Endothelial cell of umbilical vein (primary cell): ENCODE measurements at regions not wholly inside any gene's neighbourhood (a gene's known extent, or its start where the extent isn't known, plus 50 kb on each side); places are given as distances from the start of the nearest gene placed in this dataset.

ENCODE experiments used
- EZH2 ChIP-seq: IDR thresholded peaks from 2 replicates; pipeline ENCODE4 v1.6.1; 2012; ENCODE audit warnings: borderline replicate concordance, low read depth, mild to moderate bottlenecking, moderate library complexity, low read length, inconsistent platforms; ENCODE audit not compliant: severe bottlenecking
- FOS ChIP-seq: IDR thresholded peaks from 2 replicates; pipeline ENCODE4 v1.6.1; 2011; ENCODE audit warnings: mild to moderate bottlenecking, low read length, moderate library complexity, borderline replicate concordance; ENCODE audit not compliant: insufficient read depth
- GATA2 ChIP-seq: IDR thresholded peaks from 2 replicates; pipeline ENCODE4 v1.7.0; 2011; ENCODE audit warnings: low read depth, mild to moderate bottlenecking, moderate library complexity, mixed read lengths, low read length; ENCODE audit not compliant: insufficient read length, insufficient read depth
- JUN ChIP-seq: IDR thresholded peaks from 2 replicates; pipeline ENCODE4 v1.6.1; 2011; ENCODE audit warnings: borderline replicate concordance, low read depth; ENCODE audit not compliant: insufficient read length, insufficient read depth
- MYC ChIP-seq: IDR thresholded peaks from one replicate; pipeline ENCODE4 v1.6.1; 2011; ENCODE audit warnings: mild to moderate bottlenecking, low read depth, low read length
- POLR2A ChIP-seq: IDR thresholded peaks from 2 replicates; pipeline ENCODE4 v1.6.1; 2012; ENCODE audit warnings: low read depth, mild to moderate bottlenecking, control low read depth, low read length
- POLR2AphosphoS5 ChIP-seq: IDR thresholded peaks from 2 replicates; pipeline ENCODE4 v1.6.1; 2012; ENCODE audit warnings: low read depth, mild to moderate bottlenecking, control low read depth, low read length, moderate library complexity; ENCODE audit not compliant: insufficient read depth
- TF ChIP-seq, protein P1 (sequence below): IDR thresholded peaks from 2 replicates; pipeline ENCODE4 v1.6.1; 2011; ENCODE audit not compliant: insufficient read depth, insufficient read length
- TF ChIP-seq, protein P2 (sequence below), 2 donors: IDR thresholded peaks; 1 replicate in 1 of 2; 2 replicates in 1 of 2; pipeline ENCODE4 v1.5.1; 2011; ENCODE audit warnings: low read length in 2 of 2, mild to moderate bottlenecking in 2 of 2, moderate library complexity in 2 of 2, control low read depth in 1 of 2, inconsistent platforms in 1 of 2, low read depth in 1 of 2; ENCODE audit not compliant: insufficient read depth in 1 of 2; ENCODE audit errors: extremely low read depth in 1 of 2

DNA sequence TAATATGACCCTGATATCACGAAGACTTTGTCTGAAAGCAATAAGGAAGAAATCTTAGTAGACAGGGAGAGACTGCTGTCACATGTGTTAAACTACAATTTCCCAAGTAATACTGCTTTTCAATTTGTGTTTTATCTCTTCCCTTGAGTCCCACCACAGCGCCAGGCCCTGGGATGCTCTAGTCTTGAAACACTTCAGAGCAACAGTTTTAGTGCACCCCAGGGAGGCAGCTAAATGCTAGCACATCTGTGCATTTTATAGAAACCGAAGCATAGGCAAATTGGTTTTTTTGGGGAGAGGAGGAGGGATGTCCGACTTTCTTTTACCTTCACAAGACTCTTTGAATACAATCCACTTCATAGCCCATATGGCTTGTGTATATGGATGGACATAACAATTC, 550.0 kb upstream of the SYT4 start:
- TF ChIP-seq, protein P1, sequence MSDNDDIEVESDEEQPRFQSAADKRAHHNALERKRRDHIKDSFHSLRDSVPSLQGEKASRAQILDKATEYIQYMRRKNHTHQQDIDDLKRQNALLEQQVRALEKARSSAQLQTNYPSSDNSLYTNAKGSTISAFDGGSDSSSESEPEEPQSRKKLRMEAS: no peak
- TF ChIP-seq, protein P2, sequence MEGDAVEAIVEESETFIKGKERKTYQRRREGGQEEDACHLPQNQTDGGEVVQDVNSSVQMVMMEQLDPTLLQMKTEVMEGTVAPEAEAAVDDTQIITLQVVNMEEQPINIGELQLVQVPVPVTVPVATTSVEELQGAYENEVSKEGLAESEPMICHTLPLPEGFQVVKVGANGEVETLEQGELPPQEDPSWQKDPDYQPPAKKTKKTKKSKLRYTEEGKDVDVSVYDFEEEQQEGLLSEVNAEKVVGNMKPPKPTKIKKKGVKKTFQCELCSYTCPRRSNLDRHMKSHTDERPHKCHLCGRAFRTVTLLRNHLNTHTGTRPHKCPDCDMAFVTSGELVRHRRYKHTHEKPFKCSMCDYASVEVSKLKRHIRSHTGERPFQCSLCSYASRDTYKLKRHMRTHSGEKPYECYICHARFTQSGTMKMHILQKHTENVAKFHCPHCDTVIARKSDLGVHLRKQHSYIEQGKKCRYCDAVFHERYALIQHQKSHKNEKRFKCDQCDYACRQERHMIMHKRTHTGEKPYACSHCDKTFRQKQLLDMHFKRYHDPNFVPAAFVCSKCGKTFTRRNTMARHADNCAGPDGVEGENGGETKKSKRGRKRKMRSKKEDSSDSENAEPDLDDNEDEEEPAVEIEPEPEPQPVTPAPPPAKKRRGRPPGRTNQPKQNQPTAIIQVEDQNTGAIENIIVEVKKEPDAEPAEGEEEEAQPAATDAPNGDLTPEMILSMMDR (IDR thresholded peaks at IDR 0.05; ENCODE audit: extremely low read depth in 1 of 2, insufficient read depth in 1 of 2, low read depth in 1 of 2, low read length in 2 of 2): no peak
- no peak for TF ChIP-seq EZH2
- no peak for TF ChIP-seq FOS
- no peak for TF ChIP-seq POLR2A
- TF ChIP-seq JUN: no peak
- no peak for TF ChIP-seq POLR2AphosphoS5
- no peak for TF ChIP-seq GATA2
- TF ChIP-seq MYC: no peak
